HCT116 (cell line): ENCODE measurements at regions not wholly inside any gene's neighbourhood (a gene's known extent, or its start where the extent isn't known, plus 50 kb on each side); places are given as distances from the start of the nearest gene placed in this dataset.

Experiments used
- ATAC-seq: fragments of 200-7000 bp; cut with Tn5 transposase; 2 replicates; pipeline ENCODE4 v1.9.1; 2020; ENCODE audit warnings: mild to moderate bottlenecking, moderate library complexity
- BruUV-seq: library from RNA; stranded (reverse); fragments of 400-500 nt; replicated peaks from 2 replicates; lab custom pipeline; 2021; lab: Mats Ljungman, UMichigan
- CTCF ChIA-PET: fragments of 300-600 bp; sonication (Branson Sonifier 250); formaldehyde crosslinking; loops from one replicate; lab custom pipeline; 2021; ENCODE audit warnings: antibody characterized with exemption; lab: Charles Lee
- POLR2A ChIA-PET: fragments of 300-600, 350-600 bp; sonication (Branson Sonifier 250); formaldehyde crosslinking; loops from one replicate; lab custom pipeline; 2021; ENCODE audit warnings: antibody characterized with exemption; lab: Charles Lee
- RAD21 ChIA-PET, 2 experiments: fragments of 300-600 bp; sonication (Branson Sonifier 250); formaldehyde crosslinking; loops; one replicate each; lab custom pipeline; 2023; ENCODE audit warnings: low total read pairs in 2 of 2; ENCODE audit not compliant: uncharacterized antibody in 2 of 2, unreplicated experiment in 2 of 2, low non-redundant PET in 1 of 2; lab: Charles Lee
- DNase-seq: peaks from one replicate; pipeline ENCODE4 v3.0.0-alpha.2; 2010; ENCODE audit warnings: low read depth, low spot score
- H2AFZ ChIP-seq: fragments of 200-600 bp; shearing (Covaris generic), sonication (generic); 2 replicates; pipeline ENCODE4 v1.6.1; 2017; ENCODE audit warnings: low read depth, mixed run types, mixed read lengths, antibody characterized with exemption, low read length; ENCODE audit not compliant: poor library complexity, severe bottlenecking
- H3K27ac ChIP-seq: 2 replicates; pipeline ENCODE4 v1.5.1; 2012; ENCODE audit warnings: low read depth, low read length
- H3K27me3 ChIP-seq: fragments of 200-600 bp; sonication (generic); 2 replicates; pipeline ENCODE4 v1.6.1; 2016; ENCODE audit warnings: mixed run types, low read length, mixed read lengths; ENCODE audit not compliant: insufficient read depth
- H3K36me3 ChIP-seq, 2 experiments: fragments of 200-500 bp in 1 of 2; fragments of 200-600 bp in 1 of 2; sonication (Bioruptor generic) in 1 of 2; sonication (generic) in 1 of 2; 2 replicates each; pipeline versions ENCODE4 v1.5.1 to v1.6.1; 2014 to 2016; ENCODE audit warnings: low read length in 2 of 2, inconsistent platforms in 1 of 2, mixed read lengths in 1 of 2, mixed run types in 1 of 2; ENCODE audit not compliant: insufficient read depth in 2 of 2, control insufficient read depth in 1 of 2
- H3K4me1 ChIP-seq, 2 experiments: fragments of 200-600 bp in 1 of 2; sonication (generic) in 1 of 2; 2 replicates each; pipeline versions ENCODE4 v1.5.1 to v1.6.1; 2012 to 2017; ENCODE audit warnings: low read length in 2 of 2, inconsistent platforms in 1 of 2, mild to moderate bottlenecking in 1 of 2, mixed read lengths in 1 of 2, mixed run types in 1 of 2, moderate library complexity in 1 of 2; ENCODE audit not compliant: insufficient read depth in 2 of 2, control insufficient read depth in 1 of 2
- H3K4me2 ChIP-seq: fragments of 200-600 bp; sonication (generic); 2 replicates; pipeline ENCODE4 v1.6.1; 2017; ENCODE audit warnings: mixed run types, low read length, mixed read lengths
- H3K4me3 ChIP-seq, 2 experiments: fragments of 200-600 bp in 1 of 2; sonication (generic) in 1 of 2; replicated peaks in 1 of 2; 2 replicates each; pipeline ENCODE4 v1.5.1; 2011 to 2016; ENCODE audit warnings: low read length in 2 of 2, control low read depth in 1 of 2, low read depth in 1 of 2, mild to moderate bottlenecking in 1 of 2, mixed read lengths in 1 of 2, mixed run types in 1 of 2
- H3K79me2 ChIP-seq: fragments of 200-600 bp; sonication (generic); 2 replicates; pipeline ENCODE4 v1.6.1; 2017; ENCODE audit warnings: mild to moderate bottlenecking, mixed run types, low read length, moderate library complexity, mixed read lengths; ENCODE audit not compliant: insufficient read depth
- H3K9ac ChIP-seq: fragments of 200-600 bp; sonication (generic); 2 replicates; pipeline ENCODE4 v1.6.1; 2016; ENCODE audit warnings: low read length, mixed read lengths
- H3K9me2 ChIP-seq: fragments of 200-600 bp; sonication (generic), shearing (Covaris generic); 2 replicates; pipeline ENCODE4 v1.6.1; 2017; ENCODE audit warnings: mixed run types, mild to moderate bottlenecking, moderate library complexity; ENCODE audit not compliant: insufficient read depth
- H3K9me3 ChIP-seq, 2 experiments: fragments of 200-500 bp in 1 of 2; fragments of 200-600 bp in 1 of 2; sonication (Bioruptor generic) in 1 of 2; sonication (generic) in 1 of 2; 2 replicates each; pipeline ENCODE4 v1.6.1; 2014 to 2017; ENCODE audit warnings: low read length in 2 of 2, mixed read lengths in 2 of 2, inconsistent platforms in 1 of 2, low read depth in 1 of 2, mild to moderate bottlenecking in 1 of 2, mixed run types in 1 of 2, moderate library complexity in 1 of 2; ENCODE audit not compliant: control insufficient read depth in 1 of 2, insufficient read depth in 1 of 2
- H4K20me1 ChIP-seq: fragments of 200-600 bp; sonication (generic), shearing (Covaris generic); 2 replicates; pipeline ENCODE4 v1.6.1; 2017; ENCODE audit warnings: mixed run types, mild to moderate bottlenecking, moderate library complexity; ENCODE audit not compliant: insufficient read depth
- CBX3 ChIP-seq: IDR thresholded peaks from 2 replicates; pipeline ENCODE4 v1.6.1; 2012; ENCODE audit warnings: low read depth
- CTCF ChIP-seq, 3 experiments: fragments of 200-600 bp in 1 of 3; sonication (generic) in 1 of 3; IDR thresholded peaks in 2 of 3; conservative IDR thresholded peaks in 1 of 3; 2 replicates each; pipeline ENCODE4 v1.5.1; 2012 to 2017; ENCODE audit warnings: low read depth in 2 of 3, low read length in 2 of 3, antibody characterized with exemption in 1 of 3, borderline replicate concordance in 1 of 3, control low read depth in 1 of 3, mild to moderate bottlenecking in 1 of 3, mixed read lengths in 1 of 3, mixed run types in 1 of 3, moderate library complexity in 1 of 3; ENCODE audit not compliant: insufficient read depth in 1 of 3
- POLR2A ChIP-seq: IDR thresholded peaks from 2 replicates; pipeline ENCODE4 v1.7.0; 2011; ENCODE audit warnings: borderline replicate concordance; ENCODE audit not compliant: insufficient read depth, insufficient read length; ENCODE audit errors: extremely low read depth
- SIN3A ChIP-seq: IDR thresholded peaks from 2 replicates; pipeline ENCODE4 v1.6.1; 2012; ENCODE audit warnings: low read depth
- ZBTB33 ChIP-seq: IDR thresholded peaks from 2 replicates; pipeline ENCODE4 v1.6.1; 2011; ENCODE audit warnings: mild to moderate bottlenecking, low read length, moderate library complexity; ENCODE audit not compliant: insufficient replicate concordance; ENCODE audit errors: extremely low read depth
- intact Hi-C: fragments of 100-400 bp; cut with micrococcal nuclease; formaldehyde crosslinking; loops from 2 replicates; pipeline ENCODE4 v1.10.0; 2022

GRCh38 chrX:63402106-63402505 is 51.0 kb upstream of the SPIN4 start:
- ATAC-seq (no peak), DNase-seq (no peak)
- Histone ChIP-seq H3K4me3 (no peak overlapping the region), H4K20me1 (no peaks in the 10 kb centered on the region), H2AFZ (no peak overlapping the region), H3K9ac (no peak overlapping the region), H3K27ac (no peak overlapping the region), H3K4me1 (no peaks in the 10 kb centered on the region), H3K36me3 (no peaks in the 10 kb centered on the region), H3K9me3 (no peaks in the 10 kb centered on the region), H3K27me3 (no peaks in the 10 kb centered on the region), H3K9me2 (no peaks in the 10 kb centered on the region), H3K79me2 (no peaks in the 10 kb centered on the region), H3K4me2 (no peak overlapping the region)
- ChIA-PET POLR2A (no interaction called here), CTCF (no interaction called here), RAD21 (no interaction called here)
- no TSS peak for BruUV-seq
- intact Hi-C loops: no loop called here
- TF ChIP-seq CTCF (IDR thresholded peaks at IDR 0.05 in 2 of 3, conservative IDR thresholded peaks at IDR 0.05 in 1 of 3; ENCODE audit: borderline replicate concordance in 1 of 3, insufficient read depth in 1 of 3, low read depth in 2 of 3, low read length in 2 of 3) (no peak), ZBTB33 (no peak), POLR2A (no peak), SIN3A (no peak), CBX3 (no peak)
